Body of pancreas (tissue), 4 donors: ENCODE measurements at regions not wholly inside any gene's neighbourhood (a gene's known extent, or its start where the extent isn't known, plus 50 kb on each side); places are given as distances from the start of the nearest gene placed in this dataset.

Experiments
- ATAC-seq: fragments of 150-250 bp; one replicate; pipeline ENCODE4 v1.9.1; 2016
- DNase-seq, 4 donors: peaks; one replicate each; pipeline ENCODE4 v3.0.0-alpha.2; 2019
- H3K27ac ChIP-seq, 4 donors: fragments of 200-600 bp; sonication (generic); 1 replicate in 3 of 4; 2 replicates in 1 of 4; pipeline versions ENCODE4 v1.5.1 to v1.6.1; 2016 to 2019; ENCODE audit warnings: mild to moderate bottlenecking in 1 of 4, mixed read lengths in 1 of 4, moderate library complexity in 1 of 4
- H3K27me3 ChIP-seq, 2 donors: fragments of 200-600 bp; sonication (generic); one replicate each; pipeline ENCODE4 v1.6.0; 2016; ENCODE audit warnings: mild to moderate bottlenecking in 1 of 2
- H3K36me3 ChIP-seq, 2 donors: fragments of 200-600 bp; sonication (generic); replicated peaks in 1 of 2; 2 replicates each; pipeline ENCODE4 v1.5.1; 2016; ENCODE audit warnings: low read depth in 2 of 2; ENCODE audit not compliant: insufficient read depth in 1 of 2
- H3K4me1 ChIP-seq: fragments of 200-600 bp; sonication (generic); one replicate; pipeline ENCODE4 v1.6.0; 2016
- H3K4me3 ChIP-seq, 2 donors: fragments of 200-600 bp; sonication (generic); 1 replicate in 1 of 2; 2 replicates in 1 of 2; pipeline ENCODE4 v1.5.1; 2016 to 2019
- H3K9me3 ChIP-seq, 3 donors: fragments of 200-600 bp; sonication (generic); 1 replicate in 2 of 3; 2 replicates in 1 of 3; pipeline ENCODE4 v1.5.1; 2016
- CTCF ChIP-seq, 7 experiments: fragments of 450-650 bp in 4 of 7; fragments of 200-600 bp in 3 of 7; sonication (generic) in 3 of 7; IDR thresholded peaks; one replicate each; pipeline ENCODE4 v1.5.1; 2016 to 2019; ENCODE audit warnings: antibody characterized with exemption in 7 of 7
- POLR2A ChIP-seq, 3 donors: fragments of 450-650 bp; IDR thresholded peaks; one replicate each; pipeline ENCODE4 v1.6.1; 2016; ENCODE audit warnings: antibody characterized with exemption in 3 of 3, mild to moderate bottlenecking in 2 of 3
- WGBS, 2 donors: methylation state at CpG; one replicate each; pipeline ENCODE4 v1.1.5; 2017; 5-methylcytosine and 5-hydroxymethylcytosine counted together
- intact Hi-C: fragments of 100-400 bp; cut with DNase I; formaldehyde crosslinking; loops from one replicate; pipeline ENCODE4 v1.15.1; 2023

- no peak for DNase-seq
- TF ChIP-seq POLR2A (IDR thresholded peaks at IDR 0.05): no peak
- Histone ChIP-seq H3K27me3 (no peaks in the 10 kb centered on the region), H3K4me3 (no peak overlapping the region), H3K9me3 (no peaks in the 10 kb centered on the region), H3K4me1 (no peaks in the 10 kb centered on the region), H3K36me3 (no peaks in the 10 kb centered on the region), H3K27ac (peak overlapping the region in 2 of 4 donors; percentile 18 to 62)
- ATAC-seq: no peak
- intact Hi-C loops: no loop called here
These were observed 93.7 kb upstream of the PDE1C start for GRCh38 chr7:32163896-32164295.

GRCh38 chr7:32163141-32163806 lies 93.1 kb upstream of the PDE1C start:
- no peak for TF ChIP-seq CTCF (IDR thresholded peaks at IDR 0.05)
- TF ChIP-seq POLR2A (IDR thresholded peaks at IDR 0.05): no peak
- H3K36me3 ChIP-seq: no peaks in the 10 kb centered on the region
- WGBS, 2 donors: 46 to 49% methylated on average over 7 of the region's 7 CpGs
- DNase-seq (peak; percentile 42 to 49 (median 44)), ATAC-seq (peak; percentile 90)
- H3K9me3 ChIP-seq: no peaks in the 10 kb centered on the region
- no peaks in the 10 kb centered on the region for H3K27me3 ChIP-seq
- H3K27ac ChIP-seq: peak overlapping the region in 3 of 4 donors; percentile 12 to 62 (median 60)
- no peaks in the 10 kb centered on the region for H3K4me1 ChIP-seq
- no peak overlapping the region for H3K4me3 ChIP-seq
- intact Hi-C loops: no loop called here

- no peak for ATAC-seq
- WGBS, 2 donors: 47 to 73% methylated on average over 2 of the region's 2 CpGs
- intact Hi-C loops: no loop called here
These were observed 91.5 kb upstream of the PDE1C start for GRCh38 chr7:32161708-32162107.

GRCh38 chr7:32158751-32159745 lies 88.8 kb upstream of the PDE1C start:
- Histone ChIP-seq H3K9me3 (no peaks in the 10 kb centered on the region), H3K36me3 (no peaks in the 10 kb centered on the region), H3K27ac (no peak overlapping the region), H3K27me3 (no peaks in the 10 kb centered on the region), H3K4me1 (no peaks in the 10 kb centered on the region), H3K4me3 (no peak overlapping the region)
- intact Hi-C loops: no loop called here
- 78 to 90% methylated on average over 4 of the region's 4 CpGs for WGBS, 2 donors
- DNase-seq (no peak), ATAC-seq (no peak)
- TF ChIP-seq CTCF (IDR thresholded peaks at IDR 0.05) (no peak), POLR2A (IDR thresholded peaks at IDR 0.05) (no peak)

More at GRCh38 chr7:32161708-32162107, 91.5 kb upstream of the PDE1C start:
- TF ChIP-seq CTCF (IDR thresholded peaks at IDR 0.05) (no peak), POLR2A (IDR thresholded peaks at IDR 0.05) (no peak)
- no peaks in the 10 kb centered on the region for H3K4me1 ChIP-seq
- H3K4me3 ChIP-seq: no peak overlapping the region
- DNase-seq: no peak
- H3K27me3 ChIP-seq: no peaks in the 10 kb centered on the region
- H3K36me3 ChIP-seq: no peaks in the 10 kb centered on the region
- H3K27ac ChIP-seq: no peak overlapping the region
- H3K9me3 ChIP-seq: no peaks in the 10 kb centered on the region

- TF ChIP-seq POLR2A (IDR thresholded peaks at IDR 0.05): no peak
- no peak for TF ChIP-seq CTCF (IDR thresholded peaks at IDR 0.05)
- H3K4me1 ChIP-seq: no peaks in the 10 kb centered on the region
- no peak overlapping the region for H3K27ac ChIP-seq
- H3K9me3 ChIP-seq: no peaks in the 10 kb centered on the region
- ATAC-seq (no peak), DNase-seq (no peak)
- no peaks in the 10 kb centered on the region for H3K36me3 ChIP-seq
- no peaks in the 10 kb centered on the region for H3K27me3 ChIP-seq
- H3K4me3 ChIP-seq: no peak overlapping the region
- intact Hi-C loops: no loop called here
- 68 to 73% methylated on average over 5 of the region's 5 CpGs for WGBS, 2 donors
These were observed 87.9 kb upstream of the PDE1C start for GRCh38 chr7:32158076-32158475.
